ENCODE measurements at regions not wholly inside any gene's neighbourhood (a gene's known extent, or its start where the extent isn't known, plus 50 kb on each side); places are given as distances from the start of the nearest gene placed in this dataset.

DNA sequence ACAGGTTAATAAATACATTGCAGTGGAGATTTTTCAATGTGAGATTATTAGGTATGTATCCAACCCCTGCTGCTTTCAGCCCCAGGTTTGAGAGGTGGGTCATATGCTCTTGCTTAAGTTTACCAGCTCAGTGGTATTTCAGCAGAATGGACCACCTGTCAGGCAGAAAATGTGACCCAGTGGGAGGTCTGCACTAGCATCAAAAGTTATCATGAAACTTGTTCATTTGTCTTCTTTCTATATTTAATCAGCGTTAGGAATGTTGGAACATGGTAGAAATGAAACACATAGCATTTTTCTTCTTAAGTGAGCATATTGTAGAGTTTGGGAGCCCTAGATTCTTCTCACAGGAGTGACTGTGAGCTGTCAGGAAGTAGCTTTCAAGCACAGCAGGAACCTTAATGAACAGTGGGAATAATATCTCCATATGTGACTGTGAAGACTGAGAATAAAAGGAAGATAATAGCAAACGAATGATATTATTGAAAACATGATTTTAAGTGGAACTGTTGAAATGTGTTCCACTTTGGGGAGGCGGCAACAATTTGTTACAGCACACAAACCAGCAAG lies 596.9 kb upstream of the CDH6 start:
- Histone ChIP-seq H3K4me1 (no peaks in the 10 kb centered on the region), H3K9ac (no peak overlapping the region), H3K4me3 (no peak overlapping the region), H3K27ac (no peak overlapping the region), H3F3A (ENCODE audit: low read depth) (no peaks in the 10 kb centered on the region), H4K20me1 (ENCODE audit: low read depth) (no peaks in the 10 kb centered on the region), H3K79me2 (ENCODE audit: low read depth) (no peaks in the 10 kb centered on the region), H3K27me3 (no peaks in the 10 kb centered on the region), H3K36me3 (no peaks in the 10 kb centered on the region), H2AFZ (replicated peaks) (no peak overlapping the region), H3K9me3 (ENCODE audit: low read depth) (no peaks in the 10 kb centered on the region), H3K4me2 (no peak overlapping the region)
- Mint-ChIP-seq H3K4me3 (no peak overlapping the region), H3K36me3 (peaks cover 3% of the 10 kb centered on the region), H3K4me1 (peaks cover 15% of the 10 kb centered on the region), H3K9me3 (peaks cover 15% of the 10 kb centered on the region), H3K27me3 (ENCODE audit: insufficient read depth, low read depth) (peaks cover 6% of the 10 kb centered on the region), H3K27ac (no peak overlapping the region)
- DNase-seq (ENCODE audit: low spot score): no peak
- TF ChIP-seq EZH2phosphoT487 (IDR thresholded peaks at IDR 0.05) (no peak), EZH2 (IDR thresholded peaks at IDR 0.05) (no peak)
- TF ChIP-seq, protein P1, sequence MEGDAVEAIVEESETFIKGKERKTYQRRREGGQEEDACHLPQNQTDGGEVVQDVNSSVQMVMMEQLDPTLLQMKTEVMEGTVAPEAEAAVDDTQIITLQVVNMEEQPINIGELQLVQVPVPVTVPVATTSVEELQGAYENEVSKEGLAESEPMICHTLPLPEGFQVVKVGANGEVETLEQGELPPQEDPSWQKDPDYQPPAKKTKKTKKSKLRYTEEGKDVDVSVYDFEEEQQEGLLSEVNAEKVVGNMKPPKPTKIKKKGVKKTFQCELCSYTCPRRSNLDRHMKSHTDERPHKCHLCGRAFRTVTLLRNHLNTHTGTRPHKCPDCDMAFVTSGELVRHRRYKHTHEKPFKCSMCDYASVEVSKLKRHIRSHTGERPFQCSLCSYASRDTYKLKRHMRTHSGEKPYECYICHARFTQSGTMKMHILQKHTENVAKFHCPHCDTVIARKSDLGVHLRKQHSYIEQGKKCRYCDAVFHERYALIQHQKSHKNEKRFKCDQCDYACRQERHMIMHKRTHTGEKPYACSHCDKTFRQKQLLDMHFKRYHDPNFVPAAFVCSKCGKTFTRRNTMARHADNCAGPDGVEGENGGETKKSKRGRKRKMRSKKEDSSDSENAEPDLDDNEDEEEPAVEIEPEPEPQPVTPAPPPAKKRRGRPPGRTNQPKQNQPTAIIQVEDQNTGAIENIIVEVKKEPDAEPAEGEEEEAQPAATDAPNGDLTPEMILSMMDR (IDR thresholded peaks at IDR 0.05): no peak

DNA sequence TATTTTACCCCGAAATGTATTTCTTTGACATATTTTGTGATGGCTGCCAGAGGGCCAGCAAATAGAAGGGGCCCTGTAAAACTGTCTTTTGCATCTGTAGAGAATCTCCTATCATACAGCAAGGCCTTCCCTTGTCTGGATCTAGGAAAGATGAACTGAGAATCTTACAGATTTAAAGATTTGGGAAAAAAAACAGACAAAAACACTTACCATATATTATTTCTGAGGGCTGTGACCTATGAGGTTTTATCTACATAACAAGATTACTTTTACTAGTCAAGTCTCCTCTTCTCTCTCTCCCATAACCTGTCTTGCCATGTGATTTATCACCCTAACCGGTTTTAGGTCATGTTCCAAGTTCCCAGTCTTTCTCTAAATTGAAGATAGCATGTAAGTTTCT lies 599.2 kb upstream of the CDH6 start:
- no peak overlapping the region for H3K9ac ChIP-seq
- peaks cover 11% of the 10 kb centered on the region for H3K9me3 Mint-ChIP-seq
- no peaks in the 10 kb centered on the region for H3K79me2 ChIP-seq (ENCODE audit: low read depth)
- no peaks in the 10 kb centered on the region for H3F3A ChIP-seq (ENCODE audit: low read depth)
- H3K4me2 ChIP-seq: no peak overlapping the region
- TF ChIP-seq, protein P1 (IDR thresholded peaks at IDR 0.05): no peak
- TF ChIP-seq EZH2 (IDR thresholded peaks at IDR 0.05) (no peak), EZH2phosphoT487 (IDR thresholded peaks at IDR 0.05) (no peak)
- H3K4me1 Mint-ChIP-seq: peaks cover 15% of the 10 kb centered on the region
- H3K4me1 ChIP-seq: no peaks in the 10 kb centered on the region
- H2AFZ ChIP-seq (replicated peaks): no peak overlapping the region
- H3K27ac ChIP-seq: no peak overlapping the region
- no peaks in the 10 kb centered on the region for H3K36me3 ChIP-seq
- no peak for DNase-seq (ENCODE audit: low spot score)
- peaks cover 2% of the 10 kb centered on the region for H3K27me3 Mint-ChIP-seq (ENCODE audit: insufficient read depth, low read depth)
- H4K20me1 ChIP-seq (ENCODE audit: low read depth): no peaks in the 10 kb centered on the region
- H3K36me3 Mint-ChIP-seq: peaks cover 3% of the 10 kb centered on the region
- H3K27me3 ChIP-seq: no peaks in the 10 kb centered on the region
- no peaks in the 10 kb centered on the region for H3K9me3 ChIP-seq (ENCODE audit: low read depth)
- no peak overlapping the region for H3K27ac Mint-ChIP-seq
- H3K4me3 ChIP-seq: no peak overlapping the region
- no peak overlapping the region for H3K4me3 Mint-ChIP-seq

DNA sequence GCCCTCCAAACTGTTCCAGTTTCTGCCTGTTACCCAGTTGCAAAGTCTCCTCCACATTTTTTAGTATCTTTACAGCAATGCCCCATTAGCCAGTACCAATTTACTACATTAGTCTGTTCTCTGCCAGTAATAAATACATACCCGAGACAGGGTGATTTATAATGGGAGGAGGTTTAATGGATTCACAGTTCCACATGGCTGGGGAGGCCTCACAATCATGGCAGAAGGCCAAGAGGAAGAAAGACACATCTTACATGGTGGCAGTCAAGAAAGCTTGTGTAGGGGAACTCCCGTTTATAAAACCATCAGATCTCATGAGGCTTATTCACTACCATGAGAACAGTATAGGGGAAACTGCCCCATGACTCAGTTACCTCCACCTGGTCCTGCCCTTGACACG lies 600.7 kb upstream of the CDH6 start:
- H3K4me3 ChIP-seq: no peak overlapping the region
- H3K27me3 ChIP-seq: no peaks in the 10 kb centered on the region
- H4K20me1 ChIP-seq (ENCODE audit: low read depth): no peaks in the 10 kb centered on the region
- Mint-ChIP-seq H3K27ac (no peak overlapping the region), H3K4me3 (no peak overlapping the region), H3K4me1 (peaks cover 15% of the 10 kb centered on the region), H3K9me3 (peaks cover 5% of the 10 kb centered on the region), H3K36me3 (peaks cover 3% of the 10 kb centered on the region), H3K27me3 (ENCODE audit: insufficient read depth, low read depth) (no peaks in the 10 kb centered on the region)
- no peaks in the 10 kb centered on the region for H3F3A ChIP-seq (ENCODE audit: low read depth)
- no peak for DNase-seq (ENCODE audit: low spot score)
- no peak overlapping the region for H2AFZ ChIP-seq (replicated peaks)
- H3K9ac ChIP-seq: no peak overlapping the region
- no peaks in the 10 kb centered on the region for H3K4me1 ChIP-seq
- H3K79me2 ChIP-seq (ENCODE audit: low read depth): no peaks in the 10 kb centered on the region
- TF ChIP-seq, protein P1 (IDR thresholded peaks at IDR 0.05): no peak
- no peak for TF ChIP-seq EZH2 (IDR thresholded peaks at IDR 0.05)
- TF ChIP-seq EZH2phosphoT487 (IDR thresholded peaks at IDR 0.05): no peak
- H3K4me2 ChIP-seq: no peak overlapping the region
- H3K36me3 ChIP-seq: no peaks in the 10 kb centered on the region
- no peaks in the 10 kb centered on the region for H3K9me3 ChIP-seq (ENCODE audit: low read depth)
- no peak overlapping the region for H3K27ac ChIP-seq
